Keratinocyte (primary cell): ENCODE measurements at regions not wholly inside any gene's neighbourhood (a gene's known extent, or its start where the extent isn't known, plus 50 kb on each side); places are given as distances from the start of the nearest gene placed in this dataset.

Experiments
- DNase-seq: peaks from one replicate; pipeline ENCODE4 v3.0.0-alpha.2; 2011; ENCODE audit warnings: low read depth, missing footprints, low spot score
- FAIRE-seq: peaks from 2 replicates; lab custom pipeline; 2011; peaks lifted over from hg19 to GRCh38; lab: Jason Lieb, UNC
- H2AFZ ChIP-seq: 2 replicates; pipeline ENCODE4 v1.6.0; 2012; ENCODE audit warnings: low read length, control low read depth, inconsistent platforms; ENCODE audit not compliant: control insufficient read depth
- H3K27ac ChIP-seq: 2 replicates; pipeline ENCODE4 v1.5.1; 2011; ENCODE audit warnings: low read length; ENCODE audit not compliant: control insufficient read depth, insufficient read depth
- H3K27me3 ChIP-seq: 3 replicates; pipeline ENCODE4 v1.6.0; 2011; ENCODE audit warnings: low read length; ENCODE audit not compliant: control insufficient read depth, insufficient read depth; ENCODE audit errors: extremely low read depth
- H3K36me3 ChIP-seq, 2 experiments: 2 replicates in 1 of 2; 3 replicates in 1 of 2; pipeline ENCODE4 v1.5.1; 2011; ENCODE audit warnings: low read length in 2 of 2, mild to moderate bottlenecking in 1 of 2; ENCODE audit not compliant: control insufficient read depth in 2 of 2, insufficient read depth in 2 of 2; ENCODE audit errors: extremely low read depth in 1 of 2
- H3K4me1 ChIP-seq: 3 replicates; pipeline ENCODE4 v1.5.1; 2011; ENCODE audit warnings: low read length; ENCODE audit not compliant: control insufficient read depth, insufficient read depth; ENCODE audit errors: extremely low read depth
- H3K4me2 ChIP-seq: 3 replicates; pipeline ENCODE4 v1.6.0; 2011; ENCODE audit warnings: low read depth, low read length; ENCODE audit not compliant: control insufficient read depth, insufficient read depth; ENCODE audit errors: extremely low read depth
- H3K4me3 ChIP-seq, 3 experiments: fragments of 200-600 bp in 1 of 3; sonication (generic) in 1 of 3; 2 replicates in 2 of 3; 3 replicates in 1 of 3; pipeline ENCODE4 v1.5.1; 2011 to 2016; ENCODE audit warnings: low read length in 3 of 3, mild to moderate bottlenecking in 3 of 3, control low read depth in 2 of 3, inconsistent platforms in 1 of 3, low read depth in 1 of 3, mixed read lengths in 1 of 3, mixed run types in 1 of 3, moderate library complexity in 1 of 3; ENCODE audit not compliant: control insufficient read depth in 2 of 3, insufficient read depth in 2 of 3; ENCODE audit errors: extremely low read depth in 1 of 3
- H3K79me2 ChIP-seq: 2 replicates; pipeline ENCODE4 v1.6.0; 2012; ENCODE audit warnings: low read length; ENCODE audit not compliant: control insufficient read depth, insufficient read depth
- H3K9ac ChIP-seq: 3 replicates; pipeline ENCODE4 v1.6.0; 2011; ENCODE audit warnings: low read length; ENCODE audit not compliant: control insufficient read depth, insufficient read depth; ENCODE audit errors: extremely low read depth
- H3K9me1 ChIP-seq: 3 replicates; pipeline ENCODE4 v1.6.0; 2011; ENCODE audit warnings: low read length; ENCODE audit not compliant: control insufficient read depth, insufficient read depth; ENCODE audit errors: extremely low read depth
- H3K9me3 ChIP-seq: 2 replicates; pipeline ENCODE4 v1.5.1; 2012; ENCODE audit warnings: low read depth, low read length; ENCODE audit not compliant: control insufficient read depth
- H4K20me1 ChIP-seq: 3 replicates; pipeline ENCODE4 v1.6.0; 2011; ENCODE audit warnings: low read length; ENCODE audit not compliant: control insufficient read depth, insufficient read depth; ENCODE audit errors: extremely low read depth
- CTCF ChIP-seq, 3 experiments: IDR thresholded peaks in 1 of 3; conservative IDR thresholded peaks in 1 of 3; optimal IDR thresholded peaks in 1 of 3; 2 replicates in 2 of 3; 3 replicates in 1 of 3; pipeline versions ENCODE3 to v1.5.1; 2011; ENCODE audit warnings: low read length in 3 of 3, mild to moderate bottlenecking in 3 of 3, moderate library complexity in 2 of 3, control low read depth in 1 of 3, inconsistent platforms in 1 of 3; ENCODE audit not compliant: insufficient read depth in 2 of 3; ENCODE audit errors: extremely low read depth in 1 of 3
- EZH2 ChIP-seq: IDR thresholded peaks from one replicate; pipeline ENCODE4 v1.6.1; 2012; ENCODE audit warnings: inconsistent platforms, mild to moderate bottlenecking, low read length, moderate library complexity
- dilution Hi-C: fragments of 300-500 bp; cut with MboI; formaldehyde crosslinking; loops from one replicate; pipeline ENCODE4 v1.7.0; 2020; ENCODE audit warnings: low sequenced_read_pairs; ENCODE audit not compliant: extremely low pct_ligation_motif_present

GRCh38 chr11:42412590-42412989 is 899.2 kb upstream of the API5 start:
- DNase-seq (no peak), FAIRE-seq (no peak)
- Histone ChIP-seq H2AFZ (no peak overlapping the region), H3K4me1 (no peaks in the 10 kb centered on the region), H4K20me1 (no peaks in the 10 kb centered on the region), H3K9me3 (no peaks in the 10 kb centered on the region), H3K27ac (no peak overlapping the region), H3K79me2 (no peaks in the 10 kb centered on the region), H3K36me3 (no peaks in the 10 kb centered on the region), H3K9ac (no peak overlapping the region), H3K4me2 (no peak overlapping the region), H3K9me1 (no peaks in the 10 kb centered on the region), H3K4me3 (no peak overlapping the region), H3K27me3 (no peaks in the 10 kb centered on the region)
- TF ChIP-seq EZH2 (no peak), CTCF (optimal IDR thresholded peaks at IDR 0.05 in 1 of 3, IDR thresholded peaks at IDR 0.05 in 1 of 3, conservative IDR thresholded peaks at IDR 0.05 in 1 of 3; ENCODE audit: extremely low read depth in 1 of 3, insufficient read depth in 2 of 3, low read length in 3 of 3) (no peak)
- dilution Hi-C loops, result no loop called here

GRCh38 chr11:42417691-42418090 is 894.1 kb upstream of the API5 start:
- Histone ChIP-seq H3K27me3 (no peaks in the 10 kb centered on the region), H3K4me1 (no peaks in the 10 kb centered on the region), H3K36me3 (no peaks in the 10 kb centered on the region), H3K27ac (no peak overlapping the region), H3K4me2 (no peak overlapping the region), H3K9me1 (no peaks in the 10 kb centered on the region), H3K79me2 (no peaks in the 10 kb centered on the region), H2AFZ (no peak overlapping the region), H3K9me3 (no peaks in the 10 kb centered on the region), H3K9ac (no peak overlapping the region), H3K4me3 (no peak overlapping the region), H4K20me1 (no peaks in the 10 kb centered on the region)
- FAIRE-seq, result no peak
- dilution Hi-C loops, result no loop called here
- TF ChIP-seq CTCF (optimal IDR thresholded peaks at IDR 0.05 in 1 of 3, IDR thresholded peaks at IDR 0.05 in 1 of 3, conservative IDR thresholded peaks at IDR 0.05 in 1 of 3; ENCODE audit: extremely low read depth in 1 of 3, insufficient read depth in 2 of 3, low read length in 3 of 3) (no peak), EZH2 (no peak)
- no peak for DNase-seq
